GM21529 (cell line): ENCODE measurements at regions not wholly inside any gene's neighbourhood (a gene's known extent, or its start where the extent isn't known, plus 50 kb on each side); places are given as distances from the start of the nearest gene placed in this dataset.
A peak's percentile ranks its signal among the peaks of the same experiment; 100 is the strongest.

ENCODE experiments used
- ATAC-seq: cut with Tn5 transposase; IDR thresholded peaks from one replicate; pipeline ENCODE4 v1.9.1; 2021; ENCODE audit not compliant: unreplicated experiment

- ATAC-seq, result peak; percentile 84
Observed at GRCh38 chr11:134008634-134009071, 51.9 kb upstream of the IGSF9B start.

GRCh38 chr11:134013518-134013917, 55.4 kb upstream of the JAM3 start:
- ATAC-seq, result no peak

DNA sequence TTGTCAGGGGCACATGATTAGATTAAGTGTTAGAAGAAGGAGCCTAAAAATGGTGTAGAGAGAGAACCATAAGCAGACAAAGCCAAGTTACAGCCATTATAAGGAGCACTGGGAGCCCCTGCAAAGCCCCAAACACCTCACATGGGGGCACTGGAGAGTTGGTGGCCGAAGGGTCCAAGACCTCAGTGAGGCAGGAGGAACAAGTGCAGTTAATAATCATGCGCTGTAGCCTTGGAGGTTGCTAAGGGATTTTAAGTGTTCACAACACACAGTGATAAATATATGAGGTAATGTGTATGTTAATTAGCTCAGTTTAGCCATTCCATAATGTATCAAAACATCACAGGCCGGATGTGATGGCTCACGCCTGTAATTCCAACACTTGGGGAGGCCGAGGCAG, 54.4 kb upstream of the JAM3 start:
- no peak for ATAC-seq

DNA sequence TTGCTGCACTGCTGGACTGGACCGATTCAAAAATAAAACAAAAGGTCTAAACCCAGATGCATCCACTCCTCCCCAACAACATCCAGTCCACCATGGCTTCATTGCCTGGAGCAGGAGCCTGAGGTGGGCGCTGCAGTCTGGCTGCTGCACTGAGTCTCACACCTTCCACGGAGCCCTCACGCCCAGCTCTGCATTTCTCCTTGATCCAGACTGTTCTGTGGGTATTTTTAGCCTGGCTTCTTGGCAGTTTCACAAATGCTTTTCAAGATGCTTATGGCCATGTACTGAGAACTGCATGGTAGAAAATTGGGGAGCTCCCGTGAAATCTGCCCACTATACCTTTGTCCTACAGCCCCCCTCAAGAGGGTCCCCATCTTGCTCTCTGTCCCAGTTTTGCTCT, 53.3 kb upstream of the JAM3 start:
- no peak for ATAC-seq

DNA sequence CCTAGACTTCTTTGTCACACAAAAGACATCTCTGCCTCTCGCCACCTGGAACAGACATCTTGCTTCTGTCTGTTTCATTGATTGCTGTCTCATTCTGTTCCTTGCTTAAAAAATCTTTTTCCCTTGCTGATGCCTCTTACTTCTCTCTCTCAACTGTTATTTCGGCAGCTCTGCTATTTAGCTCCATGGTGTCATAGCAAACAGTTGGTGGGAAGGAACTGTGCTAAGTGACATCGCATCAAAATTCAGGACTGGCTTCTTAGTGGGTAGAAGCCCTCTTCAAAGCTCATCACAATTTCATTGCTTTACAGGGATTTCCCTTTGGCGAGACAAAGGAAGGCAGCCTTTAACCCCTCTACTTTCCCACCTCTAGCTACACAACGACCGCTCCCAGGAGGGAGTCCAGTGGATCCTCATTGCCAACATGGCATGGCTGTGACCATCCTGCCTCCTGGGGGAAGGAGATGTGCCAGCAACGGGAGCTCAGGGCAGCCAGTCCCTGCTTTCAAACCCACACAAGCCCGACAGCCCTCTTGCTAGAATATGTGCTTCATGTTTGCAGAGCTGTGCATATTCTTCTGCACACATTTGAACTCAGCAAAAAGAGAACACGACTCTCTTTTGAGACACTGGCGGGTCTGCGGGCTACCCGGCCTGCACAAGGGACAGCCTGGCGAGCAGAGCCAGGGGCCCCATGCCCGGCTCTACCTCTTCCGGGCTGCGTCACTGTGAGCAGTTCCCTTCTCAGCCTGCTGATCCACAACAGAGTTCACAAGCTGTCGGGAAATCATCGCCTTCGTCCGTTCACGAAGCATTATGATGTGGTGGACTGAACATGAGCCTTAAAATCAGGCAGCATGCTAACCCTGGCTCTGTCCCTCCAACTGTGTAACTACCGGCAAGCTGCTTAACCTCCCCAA, 51.1 kb upstream of the JAM3 start:
- no peak for ATAC-seq
